Caco-2 (cell line): ENCODE measurements at regions not wholly inside any gene's neighbourhood (a gene's known extent, or its start where the extent isn't known, plus 50 kb on each side); places are given as distances from the start of the nearest gene placed in this dataset.

Experiments used
- BruUV-seq: library from RNA; stranded (reverse); fragments of 400-500 nt; replicated peaks from 2 replicates; lab custom pipeline; 2021; lab: Mats Ljungman, UMichigan
- CTCF ChIA-PET: fragments of 300-600 bp; sonication (Branson Sonifier 250); formaldehyde crosslinking; loops from one replicate; lab custom pipeline; 2022; ENCODE audit warnings: antibody characterized with exemption; lab: Charles Lee
- POLR2A ChIA-PET: fragments of 300-600 bp; sonication (Branson Sonifier 250); formaldehyde crosslinking; loops from one replicate; lab custom pipeline; 2022; ENCODE audit warnings: antibody characterized with exemption; lab: Charles Lee
- DNase-seq, 2 experiments: peaks; one replicate each; pipeline versions ENCODE4 v3.0.0 to v3.0.0-alpha.2; 2020 to 2022
- H3K27me3 ChIP-seq: replicated peaks from 2 replicates; pipeline ENCODE4 v1.6.0; 2011; ENCODE audit warnings: low read length; ENCODE audit not compliant: control insufficient read depth, insufficient read depth
- H3K36me3 ChIP-seq: 2 replicates; pipeline ENCODE4 v1.5.1; 2011; ENCODE audit warnings: low read length; ENCODE audit not compliant: control insufficient read depth, insufficient read depth
- H3K4me1 ChIP-seq: fragments of 250-450 bp; sonication (Bioruptor Pico); 2 replicates; pipeline ENCODE4 v1.5.1; 2020; ENCODE audit warnings: mild to moderate bottlenecking
- H3K4me3 ChIP-seq: 2 replicates; pipeline ENCODE4 v1.5.1; 2011; ENCODE audit warnings: low read depth, mild to moderate bottlenecking, control low read depth, low read length
- H3K9me3 ChIP-seq: fragments of 250-450 bp; sonication (Bioruptor Pico); 2 replicates; pipeline ENCODE4 v1.5.1; 2020; ENCODE audit warnings: mild to moderate bottlenecking, moderate library complexity
- H3K27ac Mint-ChIP-seq: one replicate; pipeline ENCODE4 v1.8.0; 2022; ENCODE audit warnings: mixed read lengths; ENCODE audit not compliant: unreplicated experiment
- H3K27me3 Mint-ChIP-seq: one replicate; pipeline ENCODE4 v1.8.0; 2022; ENCODE audit warnings: mixed read lengths; ENCODE audit not compliant: insufficient read depth, unreplicated experiment
- H3K36me3 Mint-ChIP-seq: one replicate; pipeline ENCODE4 v1.8.0; 2022; ENCODE audit warnings: mild to moderate bottlenecking, mixed read lengths; ENCODE audit not compliant: insufficient read depth, unreplicated experiment
- H3K4me1 Mint-ChIP-seq: one replicate; pipeline ENCODE4 v1.8.0; 2022; ENCODE audit warnings: low read depth, mixed read lengths; ENCODE audit not compliant: unreplicated experiment
- H3K4me3 Mint-ChIP-seq: one replicate; pipeline ENCODE4 v1.8.0; 2022; ENCODE audit warnings: mild to moderate bottlenecking, moderate library complexity, mixed read lengths; ENCODE audit not compliant: unreplicated experiment
- H3K9me3 Mint-ChIP-seq: one replicate; pipeline ENCODE4 v1.8.0; 2022; ENCODE audit warnings: mixed read lengths; ENCODE audit not compliant: unreplicated experiment
- intact Hi-C: fragments of 100-400 bp; cut with micrococcal nuclease; formaldehyde crosslinking; loops from one replicate; pipeline ENCODE4 v1.10.0; 2022; ENCODE audit not compliant: unreplicated experiment
- TF ChIP-seq, protein P1 (sequence below), 2 experiments: fragments of 200-600 bp in 1 of 2; IDR thresholded peaks; 1 replicate in 1 of 2; 2 replicates in 1 of 2; pipeline versions ENCODE4 v1.5.1 to v1.8.0; 2011 to 2022; ENCODE audit warnings: antibody characterized with exemption in 1 of 2, control low read depth in 1 of 2, inconsistent platforms in 1 of 2, low read depth in 1 of 2, low read length in 1 of 2, mild to moderate bottlenecking in 1 of 2, moderate library complexity in 1 of 2; ENCODE audit not compliant: insufficient read depth in 1 of 2, severe bottlenecking in 1 of 2, unreplicated experiment in 1 of 2

DNA sequence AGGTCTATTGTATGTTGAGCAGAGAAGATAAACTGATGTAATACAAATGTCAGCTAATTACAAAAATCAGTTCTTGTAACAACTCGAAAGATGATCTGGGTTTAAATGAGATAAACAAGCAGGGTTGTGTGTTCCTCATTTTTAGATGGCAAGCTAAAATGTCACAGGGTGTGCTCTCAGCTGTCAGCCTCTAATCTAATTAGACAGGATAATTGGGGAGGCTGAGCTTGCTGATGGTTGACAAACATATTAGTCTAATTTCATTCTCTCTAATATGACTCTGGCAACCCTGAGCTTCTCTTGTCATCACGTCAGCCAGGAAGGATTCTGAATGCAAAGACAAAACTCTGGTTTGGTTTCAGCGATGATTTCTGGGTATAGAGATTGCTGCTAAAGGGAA, 335.3 kb upstream of the KAZN start:
- intact Hi-C loops: no loop called here
- POLR2A ChIA-PET: no interaction called here
- Histone ChIP-seq H3K27me3 (no peaks in the 10 kb centered on the region), H3K36me3 (no peaks in the 10 kb centered on the region), H3K9me3 (no peaks in the 10 kb centered on the region), H3K4me3 (no peak overlapping the region), H3K4me1 (no peaks in the 10 kb centered on the region)
- BruUV-seq: no TSS peak
- no peaks in the 10 kb centered on the region for H3K4me1 Mint-ChIP-seq
- H3K9me3 Mint-ChIP-seq: no peaks in the 10 kb centered on the region
- no peaks in the 10 kb centered on the region for H3K36me3 Mint-ChIP-seq
- peaks cover 5% of the 10 kb centered on the region for H3K27me3 Mint-ChIP-seq
- no peak overlapping the region for H3K27ac Mint-ChIP-seq
- H3K4me3 Mint-ChIP-seq: no peak overlapping the region
- TF ChIP-seq, protein P1, sequence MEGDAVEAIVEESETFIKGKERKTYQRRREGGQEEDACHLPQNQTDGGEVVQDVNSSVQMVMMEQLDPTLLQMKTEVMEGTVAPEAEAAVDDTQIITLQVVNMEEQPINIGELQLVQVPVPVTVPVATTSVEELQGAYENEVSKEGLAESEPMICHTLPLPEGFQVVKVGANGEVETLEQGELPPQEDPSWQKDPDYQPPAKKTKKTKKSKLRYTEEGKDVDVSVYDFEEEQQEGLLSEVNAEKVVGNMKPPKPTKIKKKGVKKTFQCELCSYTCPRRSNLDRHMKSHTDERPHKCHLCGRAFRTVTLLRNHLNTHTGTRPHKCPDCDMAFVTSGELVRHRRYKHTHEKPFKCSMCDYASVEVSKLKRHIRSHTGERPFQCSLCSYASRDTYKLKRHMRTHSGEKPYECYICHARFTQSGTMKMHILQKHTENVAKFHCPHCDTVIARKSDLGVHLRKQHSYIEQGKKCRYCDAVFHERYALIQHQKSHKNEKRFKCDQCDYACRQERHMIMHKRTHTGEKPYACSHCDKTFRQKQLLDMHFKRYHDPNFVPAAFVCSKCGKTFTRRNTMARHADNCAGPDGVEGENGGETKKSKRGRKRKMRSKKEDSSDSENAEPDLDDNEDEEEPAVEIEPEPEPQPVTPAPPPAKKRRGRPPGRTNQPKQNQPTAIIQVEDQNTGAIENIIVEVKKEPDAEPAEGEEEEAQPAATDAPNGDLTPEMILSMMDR (IDR thresholded peaks at IDR 0.05; ENCODE audit: insufficient read depth in 1 of 2, low read depth in 1 of 2, low read length in 1 of 2, severe bottlenecking in 1 of 2, unreplicated experiment in 1 of 2): no peak
- CTCF ChIA-PET: interaction anchor here (0.7 kb wide), 1 partner anchor 745 kb away, joined by 3 read pairs; no protein-coding TSS in a partner anchor
- DNase-seq: no peak

DNA sequence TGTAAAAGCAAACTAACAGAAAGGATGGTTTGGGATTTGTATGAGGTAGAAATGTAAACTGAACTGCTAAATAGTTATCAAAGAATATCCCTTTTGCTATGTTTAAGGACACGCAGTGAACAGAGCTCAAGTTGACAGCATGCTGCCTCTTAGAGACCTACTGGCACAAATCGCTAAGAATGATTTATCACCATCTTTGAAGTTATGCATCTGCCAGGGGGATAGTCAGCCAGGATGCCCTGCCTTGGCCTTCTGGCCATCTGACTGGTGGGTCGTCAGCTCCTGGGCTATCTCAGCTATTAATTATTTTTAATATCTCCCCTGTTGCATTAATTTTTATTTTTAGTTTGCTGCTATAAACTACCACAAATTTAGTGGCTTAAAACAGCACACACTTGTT, 334.8 kb upstream of the KAZN start:
- H3K4me3 ChIP-seq: no peak overlapping the region
- no peak for DNase-seq
- no peak overlapping the region for H3K27ac Mint-ChIP-seq
- H3K4me3 Mint-ChIP-seq: no peak overlapping the region
- no TSS peak for BruUV-seq
- CTCF ChIA-PET: interaction anchor here (0.7 kb wide), 1 partner anchor 745 kb away, joined by 3 read pairs; no protein-coding TSS in a partner anchor
- no peaks in the 10 kb centered on the region for H3K36me3 ChIP-seq
- H3K27me3 ChIP-seq: no peaks in the 10 kb centered on the region
- H3K36me3 Mint-ChIP-seq: no peaks in the 10 kb centered on the region
- H3K9me3 ChIP-seq: no peaks in the 10 kb centered on the region
- H3K9me3 Mint-ChIP-seq: no peaks in the 10 kb centered on the region
- intact Hi-C loops: no loop called here
- POLR2A ChIA-PET: no interaction called here
- H3K27me3 Mint-ChIP-seq: peaks cover 5% of the 10 kb centered on the region
- TF ChIP-seq, protein P1 (IDR thresholded peaks at IDR 0.05; ENCODE audit: insufficient read depth in 1 of 2, low read depth in 1 of 2, low read length in 1 of 2, severe bottlenecking in 1 of 2, unreplicated experiment in 1 of 2): no peak
- H3K4me1 Mint-ChIP-seq: no peaks in the 10 kb centered on the region
- H3K4me1 ChIP-seq: no peaks in the 10 kb centered on the region

DNA sequence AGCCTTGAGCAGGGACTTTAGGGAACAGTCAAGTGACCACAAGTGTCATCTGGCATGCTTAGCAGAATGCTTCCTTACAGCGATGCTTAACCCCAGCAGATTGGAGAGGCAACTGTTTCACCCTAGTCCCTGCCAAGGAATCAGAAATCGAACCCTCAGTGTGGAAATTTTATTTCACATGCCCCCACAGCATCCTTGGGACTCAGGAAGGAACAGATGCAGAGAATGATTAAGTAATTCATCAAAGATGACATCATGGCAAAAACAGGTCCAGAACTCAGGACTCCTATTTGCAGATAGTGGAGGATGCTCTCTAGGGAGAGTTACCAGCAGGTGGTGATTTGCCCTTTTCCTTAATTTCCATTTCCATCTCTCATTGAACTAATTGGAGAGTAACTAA, 333.0 kb upstream of the KAZN start:
- H3K36me3 Mint-ChIP-seq: no peaks in the 10 kb centered on the region
- no peak for DNase-seq

More for the DNA sequence above, 333.0 kb upstream of the KAZN start:
- intact Hi-C loops: no loop called here
- no peak overlapping the region for H3K4me3 Mint-ChIP-seq
- no peaks in the 10 kb centered on the region for H3K9me3 Mint-ChIP-seq
- H3K27me3 Mint-ChIP-seq: peaks cover 2% of the 10 kb centered on the region
- POLR2A ChIA-PET: no interaction called here
- Histone ChIP-seq H3K27me3 (no peaks in the 10 kb centered on the region), H3K36me3 (no peaks in the 10 kb centered on the region), H3K4me3 (no peak overlapping the region), H3K9me3 (no peaks in the 10 kb centered on the region), H3K4me1 (no peaks in the 10 kb centered on the region)
- H3K27ac Mint-ChIP-seq: no peak overlapping the region
- TF ChIP-seq, protein P1 (IDR thresholded peaks at IDR 0.05; ENCODE audit: insufficient read depth in 1 of 2, low read depth in 1 of 2, low read length in 1 of 2, severe bottlenecking in 1 of 2, unreplicated experiment in 1 of 2): no peak
- no TSS peak for BruUV-seq
- no peaks in the 10 kb centered on the region for H3K4me1 Mint-ChIP-seq
- CTCF ChIA-PET: no interaction called here
